H1 (cell line): ENCODE measurements at regions not wholly inside any gene's neighbourhood (a gene's known extent, or its start where the extent isn't known, plus 50 kb on each side); places are given as distances from the start of the nearest gene placed in this dataset.

ENCODE experiments used
- CTCF ChIA-PET: fragments of 300-600 bp; sonication (Branson Sonifier 250); formaldehyde crosslinking; loops from one replicate; lab custom pipeline; 2021; ENCODE audit not compliant: partially characterized antibody; lab: Charles Lee
- POLR2A ChIA-PET: fragments of 300-600 bp; sonication (Branson Sonifier 250); formaldehyde crosslinking; loops from one replicate; lab custom pipeline; 2021; ENCODE audit warnings: inconsistent platforms; ENCODE audit not compliant: partially characterized antibody; lab: Charles Lee
- DNase-seq, 2 experiments: peaks; one replicate each; pipeline versions ENCODE4 v3.0.0 to v3.0.0-alpha.2; 2010 to 2022; ENCODE audit warnings: low spot score in 2 of 2, low read depth in 1 of 2, mixed read lengths in 1 of 2
- FAIRE-seq: peaks from 2 replicates; lab custom pipeline; 2011; peaks lifted over from hg19 to GRCh38; lab: Jason Lieb, UNC
- H2AFZ ChIP-seq: 2 replicates; pipeline ENCODE4 v1.8.1; 2012; ENCODE audit warnings: low read length, inconsistent platforms
- H2AK5ac ChIP-seq: 2 replicates; pipeline ENCODE4 v1.6.1; 2013; ENCODE audit warnings: low read depth, low read length
- H2BK120ac ChIP-seq: replicated peaks from 2 replicates; pipeline ENCODE3; 2013; ENCODE audit warnings: low read depth, low read length, inconsistent platforms
- H2BK12ac ChIP-seq: 2 replicates; pipeline ENCODE4 v1.6.1; 2013; ENCODE audit warnings: low read depth, low read length
- H2BK15ac ChIP-seq: 2 replicates; pipeline ENCODE4 v1.6.1; 2013; ENCODE audit warnings: low read length
- H2BK20ac ChIP-seq: 2 replicates; pipeline ENCODE4 v1.6.1; 2013; ENCODE audit warnings: low read length
- H2BK5ac ChIP-seq: 2 replicates; pipeline ENCODE4 v1.6.1; 2013; ENCODE audit warnings: low read depth, low read length
- H3K14ac ChIP-seq: 2 replicates; pipeline ENCODE4 v1.6.1; 2013; ENCODE audit warnings: inconsistent platforms; ENCODE audit not compliant: insufficient read length
- H3K18ac ChIP-seq: 2 replicates; pipeline ENCODE4 v1.6.1; 2013; ENCODE audit warnings: low read length; ENCODE audit errors: extremely low read depth
- H3K23ac ChIP-seq: 2 replicates; pipeline ENCODE4 v1.6.1; 2013; ENCODE audit warnings: inconsistent platforms; ENCODE audit not compliant: insufficient read length
- H3K23me2 ChIP-seq: 2 replicates; pipeline ENCODE4 v1.6.1; 2013; ENCODE audit warnings: low read depth, low read length
- H3K27ac ChIP-seq: 2 replicates; pipeline ENCODE4 v1.6.1; 2011; ENCODE audit warnings: low read depth, low read length, inconsistent platforms
- H3K27me3 ChIP-seq, 4 experiments: replicated peaks in 1 of 4; 1 replicate in 1 of 4; 2 replicates in 3 of 4; pipeline versions ENCODE4 v1.6.1 to v1.8.1; 2011 to 2013; ENCODE audit warnings: low read length in 3 of 4, mild to moderate bottlenecking in 3 of 4, inconsistent platforms in 2 of 4, mixed read lengths in 2 of 4, moderate library complexity in 1 of 4; ENCODE audit not compliant: control insufficient read depth in 3 of 4, insufficient read depth in 3 of 4; ENCODE audit errors: extremely low read depth in 1 of 4
- H3K36me3 ChIP-seq, 4 experiments: 2 replicates each; pipeline versions ENCODE4 v1.6.1 to v1.8.1; 2011 to 2013; ENCODE audit warnings: mild to moderate bottlenecking in 4 of 4, low read length in 3 of 4, moderate library complexity in 2 of 4, control low read depth in 1 of 4, inconsistent platforms in 1 of 4; ENCODE audit not compliant: insufficient read depth in 4 of 4, control insufficient read depth in 2 of 4
- H3K4ac ChIP-seq: replicated peaks from 2 replicates; pipeline ENCODE3; 2013; ENCODE audit warnings: low read length, low read depth, mixed read lengths, inconsistent platforms; ENCODE audit not compliant: insufficient read length
- H3K4me1 ChIP-seq, 4 experiments: replicated peaks in 1 of 4; 1 replicate in 1 of 4; 2 replicates in 3 of 4; pipeline versions ENCODE4 v1.6.1 to v1.8.1; 2011 to 2013; ENCODE audit warnings: low read length in 3 of 4, inconsistent platforms in 2 of 4, mixed read lengths in 1 of 4; ENCODE audit not compliant: insufficient read depth in 4 of 4, control insufficient read depth in 3 of 4
- H3K4me2 ChIP-seq, 2 experiments: 2 replicates each; pipeline versions ENCODE4 v1.6.1 to v1.8.1; 2011 to 2013; ENCODE audit warnings: low read depth in 2 of 2, low read length in 2 of 2, control low read depth in 1 of 2, inconsistent platforms in 1 of 2, mild to moderate bottlenecking in 1 of 2; ENCODE audit not compliant: insufficient read depth in 1 of 2
- H3K4me3 ChIP-seq, 4 experiments: fragments of 200-600, 300-600 bp in 1 of 4; sonication (generic), shearing (Covaris generic), sonication (Bioruptor Twin) in 1 of 4; 2 replicates each; pipeline versions ENCODE4 v1.5.1 to v1.8.1; 2011 to 2016; ENCODE audit warnings: low read length in 4 of 4, low read depth in 3 of 4, control low read depth in 2 of 4, inconsistent platforms in 2 of 4, mild to moderate bottlenecking in 2 of 4, mixed read lengths in 1 of 4, moderate library complexity in 1 of 4; ENCODE audit not compliant: insufficient read depth in 2 of 4; ENCODE audit errors: extremely low read depth in 1 of 4
- H3K56ac ChIP-seq: replicated peaks from 2 replicates; pipeline ENCODE3; 2013; ENCODE audit warnings: low read depth, mild to moderate bottlenecking, mixed read lengths, low read length, inconsistent platforms; ENCODE audit not compliant: insufficient read length
- H3K79me1 ChIP-seq: 2 replicates; pipeline ENCODE4 v1.6.1; 2013; ENCODE audit warnings: low read depth, low read length, control low read depth
- H3K79me2 ChIP-seq, 2 experiments: 2 replicates each; pipeline versions ENCODE4 v1.6.1 to v1.8.1; 2012 to 2013; ENCODE audit warnings: low read length in 2 of 2, mild to moderate bottlenecking in 2 of 2, inconsistent platforms in 1 of 2; ENCODE audit not compliant: insufficient read depth in 2 of 2, control insufficient read depth in 1 of 2
- H3K9ac ChIP-seq, 4 experiments: replicated peaks in 1 of 4; 1 replicate in 1 of 4; 2 replicates in 3 of 4; pipeline versions ENCODE4 v1.6.1 to v1.8.1; 2011 to 2013; ENCODE audit warnings: low read depth in 3 of 4, low read length in 3 of 4, control low read depth in 2 of 4, mild to moderate bottlenecking in 2 of 4, moderate library complexity in 2 of 4, inconsistent platforms in 1 of 4; ENCODE audit errors: extremely low read depth in 1 of 4
- H3K9me3 ChIP-seq, 2 experiments: 2 replicates each; pipeline versions ENCODE4 v1.6.1 to v1.8.1; 2012 to 2013; ENCODE audit warnings: mild to moderate bottlenecking in 2 of 2, moderate library complexity in 2 of 2, control low read depth in 1 of 2, inconsistent platforms in 1 of 2, low read depth in 1 of 2, low read length in 1 of 2, mixed read lengths in 1 of 2; ENCODE audit not compliant: insufficient read depth in 2 of 2
- H4K20me1 ChIP-seq, 2 experiments: replicated peaks in 1 of 2; 2 replicates each; pipeline versions ENCODE3 to v1.8.1; 2011 to 2013; ENCODE audit warnings: inconsistent platforms in 2 of 2, low read length in 2 of 2, mild to moderate bottlenecking in 1 of 2; ENCODE audit not compliant: insufficient read depth in 2 of 2, control insufficient read depth in 1 of 2
- H4K5ac ChIP-seq: 2 replicates; pipeline ENCODE4 v1.6.1; 2013; ENCODE audit warnings: low read length, low read depth, mixed read lengths, inconsistent platforms; ENCODE audit not compliant: insufficient read length
- H4K8ac ChIP-seq: 2 replicates; pipeline ENCODE4 v1.8.0; 2013; ENCODE audit warnings: mild to moderate bottlenecking, moderate library complexity, low read length, inconsistent platforms; ENCODE audit not compliant: insufficient read depth; ENCODE audit errors: extremely low read depth
- H4K91ac ChIP-seq: replicated peaks from 2 replicates; pipeline ENCODE3; 2013; ENCODE audit warnings: low read length, mixed read lengths, inconsistent platforms; ENCODE audit not compliant: insufficient read length
- CHD1 ChIP-seq: IDR thresholded peaks from 2 replicates; pipeline ENCODE4 v1.6.1; 2012; ENCODE audit warnings: low read depth, low read length, improper control_type of control experiment
- WGBS, 2 experiments: shearing (Covaris generic) in 1 of 2; methylation state at CpG; one replicate each; pipeline versions ENCODE4 v1.1.6 to v1.1.7; 2013 to 2015; ENCODE audit warnings: low lambda C conversion rate in 2 of 2, mixed read lengths in 2 of 2, inconsistent platforms in 1 of 2, low coverage in 1 of 2, missing lambda C conversion rate in 1 of 2; ENCODE audit not compliant: insufficient replicate concordance in 2 of 2, insufficient coverage in 1 of 2, insufficient read length in 1 of 2; ENCODE audit errors: extremely low coverage in 1 of 2, missing lambda C conversion rate in 1 of 2; 5-methylcytosine and 5-hydroxymethylcytosine counted together

DNA sequence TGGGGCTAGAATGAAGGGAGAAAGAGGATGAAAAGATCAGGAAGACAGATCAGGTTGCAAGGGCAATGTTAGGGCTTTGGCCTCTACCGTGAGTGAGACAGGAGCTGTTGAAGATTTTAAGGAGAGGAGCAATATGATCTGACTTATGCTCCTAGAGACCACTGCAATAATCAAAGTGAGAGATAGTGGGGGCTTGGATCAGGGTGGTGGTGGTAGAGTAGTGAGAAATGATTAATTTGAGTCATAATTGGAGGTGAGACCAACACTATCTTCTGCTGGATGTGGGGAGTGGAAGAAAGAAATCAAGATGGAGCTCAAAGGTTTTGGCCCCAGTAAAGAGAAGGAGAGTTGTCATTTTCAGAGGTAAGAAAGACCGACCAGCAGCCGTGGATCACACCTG lies 140.7 kb upstream of the TMEM170B start:
- no peak for FAIRE-seq
- H3K79me2 ChIP-seq, result no peaks in the 10 kb centered on the region
- H3K9ac ChIP-seq, result no peak overlapping the region
- no peak overlapping the region for H3K4me3 ChIP-seq
- H4K8ac ChIP-seq, result no peak overlapping the region
- no peak overlapping the region for H2AK5ac ChIP-seq
- peaks cover 1% of the 10 kb centered on the region; the same call in 1 of the 2 replicates for H3K23me2 ChIP-seq
- WGBS, 2 experiments, result 83% methylated on average over 3 of the region's 3 CpGs; no CpG with 5 or more reads in 1 of the 2 experiments
- H3K79me1 ChIP-seq, result no peaks in the 10 kb centered on the region
- H3K4ac ChIP-seq, result no peak overlapping the region
- no peak overlapping the region for H3K14ac ChIP-seq
- CTCF ChIA-PET, result interaction anchor here (0.9 kb wide), 1 partner anchor 14 kb away, joined by 3 read pairs; no protein-coding TSS in a partner anchor
- no peak overlapping the region for H2BK5ac ChIP-seq
- no peak overlapping the region for H2BK12ac ChIP-seq
- no peak overlapping the region for H4K91ac ChIP-seq
- H3K9me3 ChIP-seq, result no peaks in the 10 kb centered on the region
- H2BK120ac ChIP-seq, result no peak overlapping the region
- H3K4me1 ChIP-seq, result no peaks in the 10 kb centered on the region
- TF ChIP-seq CHD1, result no peak
- TF ChIP-seq, all 59 proteins: peak for 0
- no peak overlapping the region for H3K18ac ChIP-seq
- H2BK20ac ChIP-seq, result no peak overlapping the region
- no peak for DNase-seq
- no peaks in the 10 kb centered on the region for H3K27me3 ChIP-seq
- no peak overlapping the region for H3K27ac ChIP-seq
- H3K36me3 ChIP-seq, result no peaks in the 10 kb centered on the region
- H3K4me2 ChIP-seq, result no peak overlapping the region
- no peak overlapping the region for H2AFZ ChIP-seq
- H4K20me1 ChIP-seq, result no peaks in the 10 kb centered on the region
- H3K56ac ChIP-seq, result no peak overlapping the region
- no peak overlapping the region for H4K5ac ChIP-seq
- H2BK15ac ChIP-seq, result no peak overlapping the region
- no peak overlapping the region for H3K23ac ChIP-seq
- POLR2A ChIA-PET, result no interaction called here
